ENCODE measurements at regions not wholly inside any gene's neighbourhood (a gene's known extent, or its start where the extent isn't known, plus 50 kb on each side); places are given as distances from the start of the nearest gene placed in this dataset.

DNA sequence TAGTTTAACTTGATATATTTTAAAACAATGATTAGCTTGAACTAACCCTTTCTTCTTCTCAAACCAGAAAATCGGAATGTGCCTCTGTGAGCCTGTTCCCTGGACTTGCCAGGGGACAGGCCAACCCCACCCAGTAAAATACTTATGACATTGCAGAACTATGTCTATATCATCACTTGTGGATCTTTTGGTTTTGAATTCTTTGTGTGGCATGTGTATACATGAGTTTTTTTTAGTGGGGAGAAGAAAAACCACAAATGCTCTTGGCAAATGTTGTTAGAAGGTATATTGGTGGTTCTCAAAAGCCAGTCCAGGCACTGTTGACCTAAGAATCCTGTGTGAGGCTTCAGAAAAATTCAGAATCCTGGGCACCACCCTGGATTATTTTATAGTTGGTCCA lies 347.4 kb downstream of the SIPA1L2 start:
- H3K4me3 ChIP-seq = no peak overlapping the region
- DNase-seq (ENCODE audit: low spot score) = no peak
- H3K27ac ChIP-seq = no peak overlapping the region
- TF ChIP-seq, protein P1, sequence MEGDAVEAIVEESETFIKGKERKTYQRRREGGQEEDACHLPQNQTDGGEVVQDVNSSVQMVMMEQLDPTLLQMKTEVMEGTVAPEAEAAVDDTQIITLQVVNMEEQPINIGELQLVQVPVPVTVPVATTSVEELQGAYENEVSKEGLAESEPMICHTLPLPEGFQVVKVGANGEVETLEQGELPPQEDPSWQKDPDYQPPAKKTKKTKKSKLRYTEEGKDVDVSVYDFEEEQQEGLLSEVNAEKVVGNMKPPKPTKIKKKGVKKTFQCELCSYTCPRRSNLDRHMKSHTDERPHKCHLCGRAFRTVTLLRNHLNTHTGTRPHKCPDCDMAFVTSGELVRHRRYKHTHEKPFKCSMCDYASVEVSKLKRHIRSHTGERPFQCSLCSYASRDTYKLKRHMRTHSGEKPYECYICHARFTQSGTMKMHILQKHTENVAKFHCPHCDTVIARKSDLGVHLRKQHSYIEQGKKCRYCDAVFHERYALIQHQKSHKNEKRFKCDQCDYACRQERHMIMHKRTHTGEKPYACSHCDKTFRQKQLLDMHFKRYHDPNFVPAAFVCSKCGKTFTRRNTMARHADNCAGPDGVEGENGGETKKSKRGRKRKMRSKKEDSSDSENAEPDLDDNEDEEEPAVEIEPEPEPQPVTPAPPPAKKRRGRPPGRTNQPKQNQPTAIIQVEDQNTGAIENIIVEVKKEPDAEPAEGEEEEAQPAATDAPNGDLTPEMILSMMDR (IDR thresholded peaks at IDR 0.05) = no peak

- no peak overlapping the region for H3K4me3 ChIP-seq
- TF ChIP-seq, protein P1 (IDR thresholded peaks at IDR 0.05) = no peak
- no peak overlapping the region for H3K27ac ChIP-seq
- no peak for DNase-seq (ENCODE audit: low spot score)
Observed at GRCh38 chr1:232280910-232281309, 349.0 kb downstream of the SIPA1L2 start.

DNA sequence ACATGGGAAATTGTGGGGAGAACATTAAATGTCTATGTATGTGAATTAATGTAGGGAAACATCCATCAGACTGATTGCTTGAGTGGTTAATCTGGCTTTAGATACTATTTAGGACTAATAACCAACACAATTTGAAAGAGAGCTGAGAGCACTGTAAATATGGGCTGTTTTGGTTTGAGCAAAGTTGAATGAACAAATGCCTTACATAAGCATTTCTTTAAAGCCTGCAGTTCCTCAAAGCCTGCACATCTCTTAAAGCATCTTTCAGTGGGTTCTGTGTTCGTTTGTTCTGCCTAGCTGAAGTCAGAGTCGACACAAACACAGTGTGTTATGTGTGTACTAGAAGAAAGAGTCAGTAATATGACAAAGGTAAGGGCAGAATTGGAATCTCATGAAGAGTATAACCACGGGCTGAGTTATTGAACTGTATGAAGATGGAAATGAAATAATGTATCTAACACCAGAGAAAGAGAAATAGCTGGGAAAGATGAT lies 350.0 kb downstream of the SIPA1L2 start:
- TF ChIP-seq, protein P1 (IDR thresholded peaks at IDR 0.05) = no peak
- H3K4me3 ChIP-seq = no peak overlapping the region
- H3K27ac ChIP-seq = no peak overlapping the region
- DNase-seq (ENCODE audit: low spot score) = no peak

GRCh38 chr1:232278925-232279324 lies 351.0 kb downstream of the SIPA1L2 start:
- Histone ChIP-seq H3K4me3 (no peak overlapping the region), H3K27ac (no peak overlapping the region)
- TF ChIP-seq, protein P1 (IDR thresholded peaks at IDR 0.05) = no peak
- DNase-seq (ENCODE audit: low spot score) = no peak

- TF ChIP-seq, protein P1 (IDR thresholded peaks at IDR 0.05) = no peak
- H3K27ac ChIP-seq = no peak overlapping the region
- no peak for DNase-seq (ENCODE audit: low spot score)
- no peak overlapping the region for H3K4me3 ChIP-seq
Observed at GRCh38 chr1:232276651-232277050, 353.3 kb downstream of the SIPA1L2 start.

GRCh38 chr1:232274999-232275710 lies 354.8 kb downstream of the SIPA1L2 start:
- no peak overlapping the region for H3K4me3 ChIP-seq
- H3K27ac ChIP-seq = no peak overlapping the region
- DNase-seq (ENCODE audit: low spot score) = no peak
- TF ChIP-seq, protein P1 (IDR thresholded peaks at IDR 0.05) = no peak

DNA sequence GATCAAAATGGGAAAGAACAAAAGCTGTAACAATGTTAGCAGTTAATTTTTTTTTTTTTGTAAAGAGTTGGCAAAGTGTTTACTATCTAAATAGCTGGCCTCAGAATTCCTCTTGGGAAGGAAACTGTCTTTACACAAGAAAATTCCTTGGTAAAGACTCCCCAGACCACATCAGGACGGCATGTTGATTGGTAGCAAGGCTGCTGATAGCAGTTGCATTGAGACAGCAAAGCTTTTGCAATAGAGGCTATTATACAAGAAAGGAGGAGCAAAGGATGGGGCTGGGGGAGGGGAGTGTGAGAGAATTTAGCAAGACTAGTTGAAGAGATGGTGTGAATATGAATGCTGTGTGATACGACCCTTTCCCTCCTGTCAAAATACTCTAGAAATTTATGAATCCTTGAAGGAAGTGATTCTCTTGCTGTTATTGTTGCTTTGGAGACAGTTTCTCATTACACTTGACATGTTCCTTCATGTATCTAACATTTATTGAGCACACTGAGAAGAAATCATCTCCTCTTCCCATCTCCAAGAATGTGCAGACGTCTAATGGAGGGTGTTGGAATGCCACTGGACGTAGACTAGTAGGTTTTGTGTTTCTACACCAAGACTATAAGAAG lies 355.6 kb downstream of the SIPA1L2 start:
- DNase-seq (ENCODE audit: low spot score) = no peak
- TF ChIP-seq, protein P1 (IDR thresholded peaks at IDR 0.05) = no peak

More for the DNA sequence above, 355.6 kb downstream of the SIPA1L2 start:
- H3K4me3 ChIP-seq = no peak overlapping the region
- H3K27ac ChIP-seq = no peak overlapping the region
